GM10248 (cell line): ENCODE measurements at regions not wholly inside any gene's neighbourhood (a gene's known extent, or its start where the extent isn't known, plus 50 kb on each side); places are given as distances from the start of the nearest gene placed in this dataset.

Experiments used
- CTCF ChIA-PET: fragments of 300-600 bp; sonication (Branson Sonifier 250); formaldehyde crosslinking; extraction: SDS; loops from one replicate; lab custom pipeline; 2021; ENCODE audit warnings: antibody characterized with exemption; lab: Yijun Ruan, JAX
- POLR2A ChIA-PET: fragments of 350-650 bp; sonication (Branson Sonifier 250); formaldehyde crosslinking; extraction: SDS; loops from one replicate; lab custom pipeline; 2020; ENCODE audit warnings: antibody characterized with exemption; lab: Yijun Ruan, JAX
- DNase-seq: peaks from one replicate; pipeline ENCODE4 v3.0.0; 2012; ENCODE audit errors: extremely low spot score
- CTCF ChIP-seq: IDR thresholded peaks from 2 replicates; pipeline ENCODE4 v1.5.1; 2012; ENCODE audit warnings: mild to moderate bottlenecking, low read depth; ENCODE audit errors: extremely low read depth, missing control alignments, control extremely low read depth

DNA sequence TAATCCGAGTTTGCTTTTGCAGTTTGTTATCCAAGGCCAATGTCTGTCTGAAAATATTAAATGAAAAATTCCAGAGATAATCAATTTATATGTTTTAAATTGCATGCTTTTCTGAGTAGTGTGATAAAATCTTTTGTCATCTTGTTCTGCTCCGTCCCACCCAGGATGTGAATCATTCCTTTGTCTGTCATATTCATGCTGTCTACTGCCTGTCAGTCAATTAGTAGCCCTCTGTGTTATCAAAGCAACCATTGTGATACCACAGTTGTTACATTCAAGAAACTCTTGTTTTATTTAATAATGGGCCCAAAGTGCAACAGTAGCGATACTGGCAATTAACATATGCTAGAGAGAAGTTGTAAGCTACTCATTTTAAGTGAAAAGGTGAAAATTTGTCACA lies 819.3 kb downstream of the BRINP3 start:
- TF ChIP-seq CTCF: no peak
- CTCF ChIA-PET: no interaction called here
- DNase-seq: no peak
- POLR2A ChIA-PET: no interaction called here

DNA sequence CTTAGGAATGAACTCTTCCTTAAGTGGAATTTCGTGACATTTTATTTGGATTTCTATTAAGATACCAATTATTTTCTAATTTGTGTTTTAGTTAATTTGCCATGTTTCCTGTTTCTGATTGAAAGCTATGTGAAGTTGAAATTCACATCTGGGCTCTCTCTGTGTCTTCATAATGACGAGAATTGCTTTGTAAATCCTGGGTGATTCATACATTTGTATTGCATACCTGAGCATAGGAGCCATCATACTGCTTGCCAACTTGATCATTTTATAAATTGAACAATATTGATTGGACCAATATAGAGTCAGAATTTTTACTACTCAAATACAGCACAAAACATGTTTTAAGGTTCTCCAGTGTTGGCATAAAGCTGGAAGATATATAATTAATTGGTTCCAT lies 817.9 kb downstream of the BRINP3 start:
- no peak for DNase-seq
- ChIA-PET CTCF (no interaction called here), POLR2A (no interaction called here)
- TF ChIP-seq CTCF: no peak

- DNase-seq: no peak
- TF ChIP-seq CTCF: no peak
- CTCF ChIA-PET: no interaction called here
- POLR2A ChIA-PET: no interaction called here
Measured at GRCh38 chr1:189662190-189662589, 815.5 kb downstream of the BRINP3 start.

DNA sequence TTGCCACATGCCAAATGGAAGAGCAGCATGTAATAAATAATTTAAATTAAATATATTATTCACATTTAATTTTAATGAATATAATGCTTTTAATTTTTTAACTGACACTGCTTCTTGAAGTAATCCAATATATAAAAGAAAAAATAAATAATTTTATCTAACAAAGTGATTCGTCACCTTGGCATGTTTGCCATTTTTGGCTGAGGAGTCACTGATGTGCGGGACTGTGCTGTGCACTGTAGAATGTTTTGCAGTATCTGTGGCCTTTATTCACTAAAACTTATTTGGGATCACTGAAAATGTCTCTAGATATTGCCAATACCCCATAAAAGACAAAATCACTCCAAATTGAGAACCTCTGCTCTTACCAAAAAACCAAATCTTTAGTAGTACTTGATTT lies 807.8 kb downstream of the BRINP3 start:
- no peak for TF ChIP-seq CTCF
- ChIA-PET CTCF (no interaction called here), POLR2A (no interaction called here)
- DNase-seq: no peak

DNA sequence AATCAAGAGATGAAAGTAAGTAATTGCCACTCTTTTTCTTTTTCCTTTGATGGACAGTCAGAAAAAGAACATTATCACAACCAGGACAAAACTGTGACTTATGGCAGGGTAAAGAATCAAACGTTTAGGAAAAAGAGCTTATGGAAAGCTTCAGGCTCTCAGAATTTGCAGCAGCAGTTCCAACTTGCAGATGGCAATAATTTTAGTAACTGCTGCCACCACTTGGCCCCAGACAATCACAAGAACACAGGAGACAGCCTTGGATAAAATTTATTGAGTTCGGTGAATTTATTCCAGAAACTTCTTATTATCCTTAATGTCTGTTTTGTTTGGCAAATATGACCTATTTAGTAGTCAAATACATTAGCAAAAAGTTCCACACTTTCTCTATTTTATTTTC lies 804.4 kb downstream of the BRINP3 start:
- CTCF ChIA-PET: interaction anchor here (1.1 kb wide), 1 partner anchor 9 kb away, joined by 4 read pairs; no protein-coding TSS in a partner anchor
- no peak for DNase-seq
- TF ChIP-seq CTCF: no peak
- POLR2A ChIA-PET: no interaction called here

DNA sequence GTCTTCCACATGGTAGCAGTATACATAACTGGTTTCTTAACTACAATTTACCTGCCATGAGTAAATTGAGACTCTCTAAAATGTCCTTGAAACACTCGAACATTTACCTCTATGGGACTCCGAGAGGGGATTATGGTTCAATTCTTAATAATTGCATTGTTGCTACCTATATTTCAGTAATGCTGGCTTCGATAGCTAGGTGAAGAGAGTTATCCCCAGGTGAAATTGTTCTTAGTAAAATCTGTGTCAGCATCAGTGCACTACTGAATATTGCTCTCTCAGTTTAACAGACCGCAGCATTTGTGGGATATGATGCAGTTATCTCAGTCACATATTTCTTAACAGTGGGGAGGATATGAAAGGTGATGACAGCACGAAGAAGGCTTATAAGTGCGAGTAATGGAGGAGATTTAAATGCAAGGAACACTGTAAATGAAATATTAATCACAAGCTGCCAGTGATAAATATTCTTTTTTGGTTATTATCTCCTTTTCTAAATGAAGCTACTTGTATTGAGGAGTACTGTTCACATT lies 801.9 kb downstream of the BRINP3 start:
- TF ChIP-seq CTCF: no peak
- POLR2A ChIA-PET: no interaction called here
- CTCF ChIA-PET: interaction anchor here (0.7 to 2.2 kb wide), 4 partner anchors 9 to 19 kb away, joined by 3 to 11 read pairs (median 4); no protein-coding TSS in a partner anchor
- no peak for DNase-seq
